H4 (cell line): ENCODE measurements at regions not wholly inside any gene's neighbourhood (a gene's known extent, or its start where the extent isn't known, plus 50 kb on each side); places are given as distances from the start of the nearest gene placed in this dataset.
"Not testable (repeated sequence)": the region's sequence is repeated elsewhere in the genome, so short reads cannot be mapped to it uniquely, and the experiment has no call there.

ENCODE experiments used
- DNase-seq: peaks from one replicate; pipeline ENCODE4 v3.0.0-alpha.2; 2015; ENCODE audit warnings: low spot score

- no peak for DNase-seq
Observed at GRCh38 chr15:77909182-77909940, 168.2 kb downstream of the TBC1D2B start.

DNA sequence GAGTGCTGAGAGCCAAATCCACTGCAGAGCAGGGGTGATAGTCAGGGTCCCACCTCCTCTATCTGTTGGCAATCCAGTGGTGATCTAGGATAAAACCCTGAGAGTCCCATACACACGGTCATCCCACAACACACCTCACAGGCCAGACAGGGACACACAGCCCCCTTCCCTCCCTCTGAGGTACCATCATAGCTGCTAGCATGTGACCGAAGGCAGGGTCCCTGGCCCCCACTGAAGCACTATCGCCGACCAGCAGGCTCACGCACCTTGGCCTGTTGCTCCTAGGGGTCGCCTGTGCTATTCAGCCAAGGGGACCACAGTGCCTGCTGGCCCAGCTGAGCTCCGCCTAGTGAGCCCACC, 168.8 kb downstream of the TBC1D2B start:
- not testable (repeated sequence) for DNase-seq

DNA sequence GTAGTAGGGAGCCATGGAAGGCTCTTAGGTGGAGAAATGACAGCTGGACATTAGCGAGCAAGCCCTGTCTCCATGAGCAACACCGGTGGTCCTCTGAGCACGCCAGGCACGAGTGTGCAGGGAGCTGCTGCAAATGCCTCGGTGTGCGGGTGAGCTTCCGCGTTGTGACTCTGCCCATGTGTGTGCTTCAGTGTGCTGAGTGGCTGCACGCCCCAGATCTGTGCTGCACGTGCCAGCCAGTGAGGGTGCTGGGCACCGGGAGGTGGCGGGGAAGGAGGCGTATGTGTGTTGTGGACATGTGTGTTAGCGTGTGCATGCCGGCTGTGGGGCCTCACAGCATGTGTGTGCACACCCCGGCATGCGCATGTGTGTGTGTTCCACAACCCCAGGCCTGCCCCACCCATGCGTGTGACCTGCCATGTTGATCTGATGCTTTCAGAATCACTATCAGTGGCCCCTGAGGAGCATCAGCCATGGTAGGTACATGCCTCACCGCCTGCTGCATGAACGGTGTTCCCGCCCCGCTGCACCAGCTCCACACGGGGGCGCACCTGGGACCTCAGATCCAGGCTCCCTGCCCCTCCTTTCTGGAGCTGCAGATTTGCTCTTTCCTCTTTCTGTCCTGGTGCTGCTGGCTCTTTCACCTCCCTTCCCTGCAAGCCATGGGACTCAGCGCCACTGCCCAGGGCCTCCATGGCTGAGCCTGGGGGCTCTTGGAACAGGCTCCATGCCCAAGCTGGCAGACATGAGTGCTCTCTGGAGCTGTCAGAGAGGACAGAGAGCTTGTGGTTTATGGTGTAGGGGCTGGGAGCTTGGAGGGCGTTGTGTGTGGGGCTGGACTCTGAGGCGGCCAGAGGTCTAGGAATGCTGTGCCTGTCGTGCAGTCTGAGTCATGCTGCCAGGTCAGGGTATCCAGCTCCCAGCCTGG, 169.4 kb downstream of the TBC1D2B start:
- DNase-seq = peak; percentile 41

GRCh38 chr15:77906062-77906990, 171.2 kb downstream of the TBC1D2B start:
- not testable (repeated sequence) for DNase-seq

- no peak for DNase-seq
Observed at GRCh38 chr15:77905301-77905920, 172.1 kb downstream of the TBC1D2B start.

DNA sequence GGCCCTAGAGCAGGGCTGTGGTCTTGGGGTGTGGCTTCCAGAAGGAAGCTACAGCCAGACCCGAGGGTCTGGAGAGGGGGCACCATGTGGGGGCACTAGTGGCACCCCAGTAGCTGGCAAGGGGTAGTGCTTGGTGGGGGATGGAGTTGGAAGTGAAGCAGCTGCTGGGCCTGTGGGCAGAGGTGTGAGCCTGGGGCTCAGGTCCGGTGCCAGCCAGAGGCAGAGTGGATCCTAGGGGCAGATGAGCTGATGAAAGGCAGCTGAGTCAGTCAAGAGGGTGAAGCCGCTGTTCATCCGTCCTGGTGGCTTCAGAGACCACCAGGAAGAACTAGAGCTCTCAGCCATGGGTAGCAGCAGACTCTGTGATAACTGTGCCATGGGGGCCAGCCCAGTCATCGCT, 172.6 kb downstream of the TBC1D2B start:
- no peak for DNase-seq

GRCh38 chr15:77904436-77904821, 173.1 kb downstream of the TBC1D2B start:
- no peak for DNase-seq

GRCh38 chr15:77903761-77904435, 173.6 kb downstream of the TBC1D2B start:
- DNase-seq = not testable (repeated sequence)

GRCh38 chr15:77902921-77903760, 174.4 kb downstream of the TBC1D2B start:
- not testable (repeated sequence) for DNase-seq

DNA sequence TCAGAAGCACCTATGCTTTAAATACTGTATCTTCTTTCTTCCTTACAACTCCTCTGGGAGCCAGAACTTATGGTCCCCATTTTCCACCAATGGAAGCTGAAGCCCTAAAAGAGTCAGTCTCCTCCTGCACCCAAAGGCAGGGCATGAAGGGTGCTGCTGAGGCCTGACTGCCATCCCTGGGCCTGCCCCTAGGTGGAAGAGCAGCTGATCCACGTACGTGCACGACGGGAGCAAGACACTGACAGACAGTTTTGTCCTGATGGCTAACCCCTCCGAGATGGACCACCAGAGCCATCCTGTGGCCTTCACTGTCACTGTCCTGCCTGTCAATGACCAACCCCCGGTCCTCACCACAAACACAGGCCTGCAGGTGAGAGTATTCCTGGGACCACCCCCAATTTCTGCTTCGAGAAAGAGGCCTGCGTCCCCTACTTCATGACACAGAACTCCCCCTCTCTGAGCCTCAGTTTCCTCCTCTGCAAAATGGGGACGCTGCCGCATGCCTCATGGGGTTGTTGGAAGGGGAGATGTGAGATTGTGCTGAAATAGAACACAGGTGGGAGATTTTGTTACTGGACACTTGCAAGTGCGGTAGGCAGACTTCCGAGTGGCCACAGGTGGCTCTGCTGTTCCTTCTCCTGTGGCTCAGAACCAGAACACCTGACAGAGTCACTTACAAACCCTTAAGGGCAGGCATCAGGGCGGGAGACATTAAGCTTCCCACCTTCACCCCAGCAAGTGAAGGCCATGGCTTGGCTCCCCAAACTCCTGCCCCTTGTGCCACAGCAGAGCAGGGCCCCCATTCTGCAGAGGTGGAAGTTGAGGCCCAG, 175.4 kb downstream of the TBC1D2B start:
- no peak for DNase-seq

DNA sequence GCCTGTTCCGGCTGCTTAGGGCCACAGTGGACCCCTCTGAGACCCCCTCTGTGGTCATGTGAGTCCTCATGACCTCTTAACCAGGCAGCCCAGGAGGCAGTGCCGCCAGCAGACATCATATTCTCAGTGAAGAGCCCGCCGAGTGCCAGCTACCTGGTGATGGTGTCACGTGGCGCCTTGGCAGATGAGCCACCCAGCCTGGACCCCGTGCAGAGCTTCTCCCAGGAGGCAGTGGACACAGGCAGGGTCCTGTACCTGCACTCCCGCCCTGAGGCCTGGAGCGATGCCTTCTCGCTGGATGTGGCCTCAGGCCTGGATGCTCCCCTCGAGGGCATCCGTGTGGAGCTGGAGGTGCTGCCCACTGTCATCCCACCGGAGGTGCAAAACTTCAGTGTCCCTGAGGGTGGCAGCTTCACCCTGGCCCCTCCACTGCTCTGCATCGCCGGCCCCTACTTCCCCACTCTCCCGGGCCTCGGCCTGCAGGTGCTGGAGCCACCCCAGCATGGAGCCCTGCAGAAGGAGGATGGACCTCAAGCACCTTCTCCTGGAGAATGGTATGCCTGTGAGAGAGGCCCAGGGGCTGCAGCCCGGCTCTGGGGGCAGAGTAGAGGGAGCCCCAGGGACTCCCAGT, 176.1 kb downstream of the TBC1D2B start:
- DNase-seq = no peak

- DNase-seq = not testable (repeated sequence)
Observed at GRCh38 chr15:77900331-77900963, 177.1 kb downstream of the TBC1D2B start.

DNA sequence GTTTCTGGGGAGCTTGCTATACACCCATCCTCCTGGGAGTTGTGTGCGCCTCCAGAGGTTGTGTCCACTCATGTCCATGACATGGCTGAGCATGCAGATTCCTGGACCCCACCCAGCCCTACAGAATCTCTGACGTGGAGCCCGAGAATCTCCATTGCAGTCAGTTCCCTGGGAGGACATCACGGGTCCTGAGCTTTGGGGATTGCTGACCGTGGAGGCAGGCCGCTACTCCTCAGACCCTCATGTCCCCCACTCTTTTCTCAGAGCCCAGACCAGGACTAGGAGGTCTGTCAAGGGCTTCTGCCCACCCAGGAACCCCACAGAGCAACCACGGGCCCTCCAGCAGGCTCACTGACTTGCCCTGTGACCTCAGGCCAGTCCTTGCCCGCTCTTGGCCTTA, 177.7 kb downstream of the TBC1D2B start:
- not testable (repeated sequence) for DNase-seq

- DNase-seq = no peak
Observed at GRCh38 chr15:77898811-77899730, 178.4 kb downstream of the TBC1D2B start.

GRCh38 chr15:77897896-77898406, 179.6 kb downstream of the TBC1D2B start:
- DNase-seq = no peak

- not testable (repeated sequence) for DNase-seq
Observed at GRCh38 chr15:77897113-77897895, 180.2 kb downstream of the TBC1D2B start.
